ENCODE measurements at regions not wholly inside any gene's neighbourhood (a gene's known extent, or its start where the extent isn't known, plus 50 kb on each side); places are given as distances from the start of the nearest gene placed in this dataset.

- TF ChIP-seq, protein P1, sequence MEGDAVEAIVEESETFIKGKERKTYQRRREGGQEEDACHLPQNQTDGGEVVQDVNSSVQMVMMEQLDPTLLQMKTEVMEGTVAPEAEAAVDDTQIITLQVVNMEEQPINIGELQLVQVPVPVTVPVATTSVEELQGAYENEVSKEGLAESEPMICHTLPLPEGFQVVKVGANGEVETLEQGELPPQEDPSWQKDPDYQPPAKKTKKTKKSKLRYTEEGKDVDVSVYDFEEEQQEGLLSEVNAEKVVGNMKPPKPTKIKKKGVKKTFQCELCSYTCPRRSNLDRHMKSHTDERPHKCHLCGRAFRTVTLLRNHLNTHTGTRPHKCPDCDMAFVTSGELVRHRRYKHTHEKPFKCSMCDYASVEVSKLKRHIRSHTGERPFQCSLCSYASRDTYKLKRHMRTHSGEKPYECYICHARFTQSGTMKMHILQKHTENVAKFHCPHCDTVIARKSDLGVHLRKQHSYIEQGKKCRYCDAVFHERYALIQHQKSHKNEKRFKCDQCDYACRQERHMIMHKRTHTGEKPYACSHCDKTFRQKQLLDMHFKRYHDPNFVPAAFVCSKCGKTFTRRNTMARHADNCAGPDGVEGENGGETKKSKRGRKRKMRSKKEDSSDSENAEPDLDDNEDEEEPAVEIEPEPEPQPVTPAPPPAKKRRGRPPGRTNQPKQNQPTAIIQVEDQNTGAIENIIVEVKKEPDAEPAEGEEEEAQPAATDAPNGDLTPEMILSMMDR (conservative IDR thresholded peaks at IDR 0.05), result no peak
- TF ChIP-seq ZFX (IDR thresholded peaks at IDR 0.05), result no peak
Measured at GRCh38 chr20:24723186-24723585, 225.9 kb upstream of the CST7 start.

All from C4-2B (cell line).